ENCODE measurements at regions not wholly inside any gene's neighbourhood (a gene's known extent, or its start where the extent isn't known, plus 50 kb on each side); places are given as distances from the start of the nearest gene placed in this dataset.

GRCh38 chr11:119521551-119521950 lies 98.6 kb upstream of the THY1 start:
- intact Hi-C loops (cut with micrococcal nuclease), result no loop called here

- intact Hi-C loops (cut with micrococcal nuclease), result no loop called here
These were observed 98.0 kb upstream of the THY1 start for GRCh38 chr11:119520966-119521365.

- intact Hi-C loops (cut with micrococcal nuclease), result no loop called here
These were observed 97.4 kb upstream of the THY1 start for GRCh38 chr11:119520400-119520799.

GRCh38 chr11:119519796-119520195 lies 96.8 kb upstream of the THY1 start:
- intact Hi-C loops (cut with micrococcal nuclease), result no loop called here

DNA sequence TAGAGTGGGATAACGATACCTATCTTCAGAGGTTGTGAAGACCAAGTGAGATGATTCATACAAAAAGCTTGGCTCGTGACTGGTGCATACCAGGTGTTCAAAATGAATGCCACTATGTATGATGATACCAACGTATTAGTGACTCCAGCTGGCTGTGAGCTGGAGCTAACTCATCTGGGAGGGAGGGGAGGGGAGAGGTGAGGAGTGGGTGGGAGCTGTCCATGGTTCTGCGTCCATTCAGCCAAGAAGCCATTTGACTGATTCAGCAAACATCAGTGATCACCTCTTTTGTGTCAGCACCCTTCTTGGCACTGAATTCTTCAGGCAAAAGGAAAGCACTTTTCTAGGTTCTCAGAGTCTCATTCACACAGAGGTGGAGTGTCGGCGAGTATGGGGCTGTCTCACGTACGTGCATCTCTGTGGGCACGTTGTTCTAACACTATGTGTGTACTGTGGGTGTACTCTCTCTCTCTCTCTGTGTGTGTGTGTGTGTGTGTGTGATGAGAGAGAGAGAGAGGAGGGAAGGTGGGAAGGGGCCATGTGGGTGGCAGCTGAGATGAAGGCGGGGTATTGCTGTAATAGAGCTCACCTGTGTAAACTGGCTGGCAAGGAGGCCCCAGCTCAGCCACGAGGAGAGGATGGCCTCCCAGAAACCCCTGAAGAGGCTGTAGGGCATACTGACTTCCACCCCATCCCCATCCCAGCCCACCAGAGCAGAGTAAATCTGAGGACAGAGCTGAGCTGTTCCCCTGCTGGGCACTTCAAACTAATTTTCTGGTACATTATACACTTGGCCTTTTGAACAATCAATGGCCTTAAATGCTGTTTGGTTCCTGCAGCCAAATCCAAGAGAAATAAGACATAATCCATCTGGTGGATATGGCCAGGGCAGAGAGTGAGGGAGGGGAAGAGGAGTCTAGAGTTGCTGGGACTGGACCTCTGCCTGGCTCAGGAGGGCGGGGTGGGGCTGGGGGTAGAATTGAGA lies 96.1 kb upstream of the THY1 start:
- intact Hi-C loops (cut with micrococcal nuclease), result no loop called here

DNA sequence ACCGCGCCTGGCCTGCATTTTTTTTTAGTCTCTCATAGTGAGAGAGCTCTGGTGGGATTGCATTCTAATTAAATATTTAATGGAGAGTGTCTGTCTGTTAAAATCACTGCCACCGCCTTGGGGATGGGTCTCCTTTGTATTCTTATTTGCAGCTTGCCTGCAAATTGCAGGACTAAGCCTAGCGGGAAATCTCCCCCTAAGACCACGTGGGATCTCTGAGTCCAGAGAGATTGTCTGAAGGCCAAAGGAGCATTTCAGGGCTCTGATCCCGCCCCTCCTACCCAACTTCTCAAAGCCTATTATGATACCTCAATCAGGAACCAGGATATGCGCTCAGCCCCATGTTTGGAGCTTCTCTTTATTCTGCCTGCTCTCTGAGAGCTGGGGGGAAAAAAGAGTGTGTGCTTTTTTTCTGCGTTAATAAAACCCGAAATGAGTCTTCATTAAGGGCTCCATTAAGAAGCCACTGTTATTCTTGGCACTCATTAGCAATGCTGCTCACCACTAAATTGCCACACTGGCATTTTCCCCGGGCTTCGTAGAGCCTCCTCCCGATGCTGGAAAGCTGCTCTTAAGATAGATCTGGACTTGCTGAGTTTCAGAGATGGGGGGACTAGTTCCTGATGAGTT lies 92.9 kb upstream of the THY1 start:
- intact Hi-C loops (cut with micrococcal nuclease), result no loop called here

DNA sequence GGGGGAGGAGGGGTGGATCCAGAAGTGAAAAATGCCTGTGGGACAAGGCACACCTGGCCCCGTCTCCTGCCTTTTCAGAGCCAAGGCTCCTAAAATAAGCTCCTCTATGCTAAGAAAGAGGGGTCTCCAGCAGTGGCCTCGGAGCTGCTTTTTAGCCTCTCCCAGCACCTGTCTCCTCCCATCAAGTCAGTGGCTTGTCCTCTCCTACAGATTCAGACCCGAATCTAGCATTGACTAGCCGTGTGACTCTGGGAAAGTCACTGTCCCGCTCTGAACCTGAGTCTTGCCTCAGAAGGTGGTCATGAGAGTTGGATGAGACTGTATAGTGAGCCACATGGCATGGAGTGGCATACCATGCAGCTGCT lies 90.8 kb upstream of the THY1 start:
- intact Hi-C loops (cut with micrococcal nuclease), result no loop called here

DNA sequence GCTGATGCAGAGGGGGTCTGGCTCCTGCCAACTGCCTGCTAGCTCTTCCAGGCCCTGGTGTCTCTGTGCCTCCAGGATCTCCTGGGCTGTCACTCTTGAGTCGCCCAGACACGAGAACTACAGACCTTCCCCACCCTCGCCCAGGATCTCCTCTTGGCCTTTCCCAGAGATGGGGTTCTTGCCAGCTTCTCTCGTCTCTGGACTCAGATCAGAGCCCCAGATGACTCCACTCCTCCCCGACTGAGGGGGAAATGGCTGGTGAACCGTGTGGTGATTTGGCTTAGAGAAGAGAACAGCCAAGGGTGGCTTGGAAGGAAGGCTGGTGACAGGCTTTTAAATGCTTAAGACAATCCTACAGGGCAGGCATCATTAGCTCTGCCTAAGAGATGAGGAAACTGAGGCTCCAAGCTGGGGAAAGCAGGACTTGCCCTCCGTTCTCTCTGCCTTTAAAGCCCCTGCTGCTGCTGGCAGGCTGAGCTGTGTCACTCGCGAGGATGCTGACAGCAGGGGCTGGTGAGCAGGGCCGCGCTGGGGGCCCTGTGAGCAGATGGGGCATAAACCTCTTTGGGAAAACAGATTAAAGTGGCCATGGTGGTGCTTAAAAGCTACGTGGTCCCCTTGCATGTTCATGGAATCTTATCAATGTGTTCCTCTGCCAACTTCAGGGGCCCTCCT lies 90.3 kb upstream of the THY1 start:
- intact Hi-C loops (cut with micrococcal nuclease), result no loop called here

GRCh38 chr11:119512369-119512768 lies 89.4 kb upstream of the THY1 start:
- intact Hi-C loops (cut with micrococcal nuclease), result no loop called here

DNA sequence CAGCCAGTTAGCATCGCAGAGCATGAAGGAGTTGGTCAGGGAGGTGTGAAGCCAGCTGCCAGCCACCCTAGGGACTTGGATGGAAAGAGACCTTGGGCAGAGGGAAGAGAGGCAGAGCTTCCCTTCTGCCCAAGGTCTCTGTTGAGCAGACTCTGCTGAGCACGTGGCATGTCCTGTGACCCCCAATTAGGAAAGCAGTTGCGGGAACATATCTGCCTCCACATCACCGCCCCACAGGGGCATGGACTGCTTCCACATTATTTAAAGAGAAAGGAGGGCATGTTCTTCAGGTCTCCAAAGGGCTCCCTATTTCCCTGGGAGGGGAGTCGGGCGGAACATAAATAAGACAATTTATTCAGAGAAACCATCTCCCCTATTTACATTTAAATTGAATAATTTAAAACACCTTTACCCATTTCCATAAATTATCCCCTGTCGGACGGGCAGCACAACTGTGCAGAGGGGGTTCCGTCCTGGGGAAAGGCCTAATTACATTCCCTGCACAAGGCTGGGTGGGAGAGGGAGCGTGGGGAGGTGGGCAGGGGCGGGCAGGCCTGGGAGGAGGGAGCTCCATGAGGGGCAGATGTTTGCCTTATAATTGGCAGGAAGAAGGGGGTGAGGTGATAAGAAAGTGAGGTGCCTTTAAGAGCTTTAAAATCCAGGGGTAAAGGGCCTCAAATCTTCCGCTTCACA lies 88.8 kb upstream of the THY1 start:
- intact Hi-C loops (cut with micrococcal nuclease), result no loop called here

DNA sequence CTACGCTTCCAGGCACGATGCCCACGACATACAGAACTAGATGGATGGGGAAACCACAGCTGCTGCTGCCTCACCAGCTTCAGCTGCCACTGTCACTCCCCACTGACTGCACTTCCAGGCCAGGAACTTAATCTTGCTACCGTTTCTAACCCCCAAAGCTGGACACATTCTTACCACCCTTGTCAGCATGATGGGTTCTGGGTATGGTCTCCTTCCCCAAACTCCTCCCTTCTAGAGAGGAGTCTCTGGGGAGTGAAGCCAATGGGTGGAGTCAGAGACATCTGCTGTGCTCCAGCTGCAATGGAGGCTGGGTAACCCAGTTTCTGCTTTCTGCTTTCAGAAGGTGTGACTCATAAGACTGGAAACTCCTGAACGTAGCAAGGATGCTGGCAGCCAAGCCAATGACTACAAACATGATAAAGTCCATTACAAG lies 87.0 kb upstream of the THY1 start:
- intact Hi-C loops (cut with micrococcal nuclease), result no loop called here

DNA sequence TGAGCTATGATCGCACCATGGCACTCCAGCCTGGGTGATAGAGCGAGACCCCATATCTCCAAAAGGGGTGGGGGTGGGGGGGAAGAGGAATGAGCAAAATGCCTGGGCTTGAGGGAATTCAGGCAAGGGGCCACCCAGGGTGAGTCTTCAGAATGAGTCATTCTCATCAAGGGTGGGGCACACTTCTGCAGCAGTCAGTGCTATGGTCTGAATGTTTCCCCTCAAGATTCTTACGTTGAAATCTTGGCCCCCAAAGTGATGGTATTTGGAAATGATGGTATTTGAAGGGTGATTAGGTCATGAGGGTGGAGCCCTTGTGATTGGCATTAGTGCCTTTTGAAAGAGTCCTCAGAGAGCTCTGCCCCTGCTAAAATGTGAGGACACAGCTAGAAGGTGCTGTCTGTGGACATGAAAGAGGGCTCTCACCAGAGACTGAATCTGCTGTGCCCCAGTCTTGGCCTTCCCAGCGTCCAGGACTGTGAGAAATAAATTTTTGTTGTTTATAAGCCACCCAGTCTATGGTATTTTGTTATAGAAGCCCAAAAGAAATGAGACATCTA lies 86.4 kb upstream of the THY1 start:
- intact Hi-C loops (cut with micrococcal nuclease), result no loop called here

DNA sequence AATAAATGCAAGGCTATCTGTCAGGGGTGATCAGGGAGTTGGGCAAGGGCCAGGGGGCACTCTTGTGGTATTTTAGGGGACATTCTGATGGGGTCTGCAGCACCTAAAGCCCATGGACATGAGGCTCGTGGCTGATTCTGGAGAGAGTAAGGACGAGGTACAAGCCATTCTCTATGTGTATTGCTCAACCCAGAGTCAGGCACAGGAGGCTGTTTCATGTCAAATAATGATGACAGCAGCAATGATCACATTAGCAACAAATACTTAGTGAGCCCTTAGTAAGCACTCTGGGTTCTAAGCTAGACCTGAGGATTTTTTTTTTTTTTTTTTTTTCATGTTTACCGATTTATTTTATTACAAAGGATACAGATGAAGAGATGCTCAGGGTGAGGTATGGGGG lies 83.5 kb upstream of the THY1 start:
- intact Hi-C loops (cut with micrococcal nuclease), result no loop called here

DNA sequence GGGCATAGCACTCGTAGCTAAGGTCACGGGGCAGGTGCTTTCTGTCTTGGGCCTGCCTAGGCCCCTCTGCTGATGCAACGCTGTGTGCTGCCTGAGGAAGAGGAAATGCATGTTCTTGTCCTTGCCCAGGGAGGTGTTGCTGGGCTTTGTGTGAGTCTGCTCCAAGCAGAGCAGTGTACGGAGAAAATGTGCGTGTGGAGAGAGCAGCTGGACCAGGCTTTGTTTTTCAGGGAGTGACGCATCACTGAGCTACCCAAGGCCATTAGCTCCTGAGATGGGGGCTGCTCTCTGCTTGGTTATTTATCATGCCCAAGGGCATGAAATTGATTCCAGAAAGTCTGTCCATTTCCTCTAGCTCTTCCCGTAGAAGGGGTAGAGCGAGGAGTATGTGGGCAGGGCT lies 82.9 kb upstream of the THY1 start:
- intact Hi-C loops (cut with micrococcal nuclease), result no loop called here

- intact Hi-C loops (cut with micrococcal nuclease), result no loop called here
These were observed 82.1 kb upstream of the THY1 start for GRCh38 chr11:119505071-119505470.

- intact Hi-C loops (cut with micrococcal nuclease), result no loop called here
These were observed 81.4 kb upstream of the THY1 start for GRCh38 chr11:119504371-119504770.

GRCh38 chr11:119501777-119502405 lies 78.9 kb upstream of the THY1 start:
- intact Hi-C loops (cut with micrococcal nuclease), result no loop called here

DNA sequence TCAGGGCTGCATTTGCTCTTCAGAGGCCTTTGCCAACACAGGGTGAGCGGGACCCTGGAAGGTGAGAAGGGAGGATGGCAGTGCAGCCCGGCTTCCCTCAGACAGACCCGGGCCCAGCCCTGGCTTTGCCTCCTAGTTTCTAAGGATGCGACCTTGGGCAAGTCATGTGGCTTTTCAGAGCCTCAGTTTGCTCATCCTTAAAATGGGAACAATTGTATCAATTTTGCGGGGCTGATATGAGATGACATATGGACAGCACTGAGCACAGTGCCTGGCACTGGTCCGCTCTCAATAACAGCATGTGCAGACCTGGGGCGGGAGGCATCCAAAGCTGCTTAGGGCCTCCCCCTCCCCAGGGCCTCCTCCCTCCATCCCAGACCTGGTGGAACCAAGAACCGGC lies 74.7 kb upstream of the THY1 start:
- intact Hi-C loops (cut with micrococcal nuclease), result no loop called here

DNA sequence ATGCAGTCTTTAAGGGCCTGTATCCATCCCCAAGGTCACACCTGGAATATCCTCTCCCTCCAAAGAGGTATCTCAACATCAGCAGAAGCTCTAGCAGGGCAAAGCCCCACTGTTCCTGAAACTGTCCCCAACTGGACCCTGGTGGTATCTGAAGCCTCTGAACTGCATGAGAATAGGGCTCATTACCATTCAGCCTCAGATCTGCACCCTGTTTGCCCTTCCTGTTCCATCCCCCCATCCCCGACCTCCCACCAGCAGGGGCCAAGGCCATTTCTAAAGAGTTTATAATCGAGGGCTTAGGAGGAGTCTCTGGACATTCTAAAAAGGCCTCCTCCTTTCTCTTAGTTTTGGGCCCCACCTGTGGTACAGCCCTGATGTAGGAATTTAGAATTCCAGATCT lies 74.0 kb upstream of the THY1 start:
- intact Hi-C loops (cut with micrococcal nuclease), result no loop called here

DNA sequence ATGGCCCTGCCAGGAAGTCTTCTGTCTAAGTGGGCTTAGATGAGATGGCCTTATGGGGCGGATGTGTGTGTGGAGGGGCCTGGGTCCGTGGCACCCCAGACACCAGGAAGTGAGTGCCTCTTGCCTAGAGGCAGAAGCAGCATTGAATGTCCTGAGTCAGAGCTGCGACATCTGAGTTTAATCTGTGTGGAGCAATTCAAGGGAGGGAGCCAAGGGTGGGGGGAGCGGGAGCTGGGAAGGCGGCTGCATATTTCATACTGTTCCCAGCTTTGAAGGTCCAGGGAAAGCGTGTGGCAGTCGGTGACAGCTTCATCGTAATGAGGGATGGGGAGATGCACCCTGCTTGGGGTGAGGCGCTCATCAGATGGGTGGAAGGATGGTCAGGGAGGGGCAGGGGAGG lies 73.5 kb upstream of the THY1 start:
- intact Hi-C loops (cut with micrococcal nuclease), result no loop called here

DNA sequence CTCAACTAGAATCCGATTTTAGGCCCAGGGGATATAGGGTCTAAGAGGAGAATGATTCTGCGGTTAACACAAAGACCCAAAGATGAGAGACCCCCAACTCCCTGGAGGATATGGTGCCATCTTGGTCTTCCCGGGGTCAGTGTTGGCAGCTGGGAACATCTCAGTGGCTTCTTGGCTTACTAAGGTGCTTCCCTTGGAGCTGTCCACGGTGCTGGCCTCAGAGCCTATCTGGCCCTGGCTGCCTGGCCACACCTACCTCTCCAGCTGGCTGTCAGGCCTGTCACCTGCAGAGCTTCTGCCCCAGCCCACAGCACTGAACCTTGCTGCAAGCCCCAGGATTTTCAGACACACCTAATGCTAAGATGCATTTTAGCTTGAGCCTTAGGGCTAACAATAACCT lies 70.7 kb upstream of the THY1 start:
- intact Hi-C loops (cut with micrococcal nuclease), result no loop called here

Measured in T-helper 2 cell treated with Interferon-gamma antibody and Interleukin-4, amounts not matched to agents 100 ng/mL and 5 ng/mL, for 36 hours (primary cell).